A673 (cell line): ENCODE measurements at regions not wholly inside any gene's neighbourhood (a gene's known extent, or its start where the extent isn't known, plus 50 kb on each side); places are given as distances from the start of the nearest gene placed in this dataset.

Source experiments
- BruUV-seq: library from RNA; stranded (reverse); fragments of 400-500 nt; replicated peaks from 2 replicates; lab custom pipeline; 2021; lab: Mats Ljungman, UMichigan
- CTCF ChIA-PET: fragments of 300-600 bp; sonication (Branson Sonifier 250); formaldehyde crosslinking; loops from one replicate; lab custom pipeline; 2022; ENCODE audit warnings: antibody characterized with exemption; lab: Charles Lee
- POLR2A ChIA-PET: fragments of 300-600 bp; sonication (Branson Sonifier 250); formaldehyde crosslinking; loops from one replicate; lab custom pipeline; 2022; ENCODE audit warnings: antibody characterized with exemption; ENCODE audit not compliant: low non-redundant PET; lab: Charles Lee
- DNase-seq: peaks from one replicate; pipeline ENCODE4 v3.0.0-alpha.2; 2015; ENCODE audit warnings: low spot score
- H3K27ac ChIP-seq: fragments of 200-600 bp; sonication (generic); 2 replicates; pipeline ENCODE4 v1.5.1; 2016; ENCODE audit warnings: mixed run types, low read depth, mild to moderate bottlenecking, mixed read lengths, antibody characterized with exemption, low read length; ENCODE audit not compliant: poor library complexity, severe bottlenecking
- H3K27me3 ChIP-seq: fragments of 200-600 bp; sonication (generic); replicated peaks from 2 replicates; pipeline ENCODE4 v1.6.1; 2017; ENCODE audit warnings: mixed run types, low read depth, mild to moderate bottlenecking, mixed read lengths, antibody characterized with exemption, low read length; ENCODE audit not compliant: insufficient read depth, poor library complexity
- H3K36me3 ChIP-seq: fragments of 200-600 bp; sonication (generic); 2 replicates; pipeline ENCODE4 v1.6.1; 2016; ENCODE audit warnings: mixed run types, mild to moderate bottlenecking, mixed read lengths, antibody characterized with exemption, low read length; ENCODE audit not compliant: insufficient read depth, poor library complexity, severe bottlenecking
- H3K4me1 ChIP-seq: fragments of 200-600 bp; sonication (generic); 2 replicates; pipeline ENCODE4 v1.6.1; 2017; ENCODE audit warnings: mixed run types, mild to moderate bottlenecking, mixed read lengths, antibody characterized with exemption, low read length; ENCODE audit not compliant: insufficient read depth, poor library complexity, severe bottlenecking
- H3K4me3 ChIP-seq: fragments of 200-600 bp; sonication (generic); 2 replicates; pipeline ENCODE4 v1.5.1; 2016; ENCODE audit warnings: low read depth, mixed run types, mild to moderate bottlenecking, mixed read lengths, low read length; ENCODE audit not compliant: poor library complexity, severe bottlenecking
- H3K9me3 ChIP-seq: fragments of 200-600 bp; sonication (generic); 2 replicates; pipeline ENCODE4 v1.6.1; 2016; ENCODE audit warnings: mixed run types, low read depth, mild to moderate bottlenecking, mixed read lengths, antibody characterized with exemption, low read length; ENCODE audit not compliant: poor library complexity, severe bottlenecking
- EZH2 ChIP-seq: fragments of 200-600 bp; sonication (generic); IDR thresholded peaks from 2 replicates; pipeline ENCODE4 v1.6.1; 2017; ENCODE audit warnings: borderline replicate concordance, low read depth, mild to moderate bottlenecking, mixed read lengths, antibody characterized with exemption, low read length; ENCODE audit not compliant: poor library complexity, severe bottlenecking
- intact Hi-C: fragments of 100-400 bp; cut with micrococcal nuclease; formaldehyde crosslinking; loops from one replicate; pipeline ENCODE4 v1.10.0; 2022; ENCODE audit not compliant: unreplicated experiment
- TF ChIP-seq, protein P1 (sequence below): fragments of 300-800, 200-600 bp; sonication (generic); conservative IDR thresholded peaks from 2 replicates; pipeline ENCODE4 v1.5.1; 2017; ENCODE audit warnings: low read depth, mild to moderate bottlenecking, antibody characterized with exemption, low read length, moderate library complexity, mixed read lengths

DNA sequence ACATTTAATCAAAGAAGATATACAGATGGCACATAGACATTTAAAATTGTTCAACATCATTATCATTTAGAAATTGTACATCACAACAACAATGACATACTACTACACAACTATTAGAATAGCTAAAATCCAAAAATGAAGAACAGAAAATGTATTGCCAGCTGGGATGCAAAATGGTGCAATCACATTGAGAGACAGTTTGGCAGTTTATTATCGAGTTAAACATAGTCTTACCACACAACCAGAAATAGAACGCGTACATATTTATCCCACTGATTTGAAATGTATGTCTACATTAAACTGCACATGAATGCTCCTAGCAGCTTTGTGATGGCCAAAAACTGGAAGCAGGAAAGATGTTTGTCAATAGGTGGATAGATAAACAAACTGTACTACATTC lies 791.5 kb upstream of the MGAT4C start:
- POLR2A ChIA-PET = no interaction called here
- TF ChIP-seq, protein P1, sequence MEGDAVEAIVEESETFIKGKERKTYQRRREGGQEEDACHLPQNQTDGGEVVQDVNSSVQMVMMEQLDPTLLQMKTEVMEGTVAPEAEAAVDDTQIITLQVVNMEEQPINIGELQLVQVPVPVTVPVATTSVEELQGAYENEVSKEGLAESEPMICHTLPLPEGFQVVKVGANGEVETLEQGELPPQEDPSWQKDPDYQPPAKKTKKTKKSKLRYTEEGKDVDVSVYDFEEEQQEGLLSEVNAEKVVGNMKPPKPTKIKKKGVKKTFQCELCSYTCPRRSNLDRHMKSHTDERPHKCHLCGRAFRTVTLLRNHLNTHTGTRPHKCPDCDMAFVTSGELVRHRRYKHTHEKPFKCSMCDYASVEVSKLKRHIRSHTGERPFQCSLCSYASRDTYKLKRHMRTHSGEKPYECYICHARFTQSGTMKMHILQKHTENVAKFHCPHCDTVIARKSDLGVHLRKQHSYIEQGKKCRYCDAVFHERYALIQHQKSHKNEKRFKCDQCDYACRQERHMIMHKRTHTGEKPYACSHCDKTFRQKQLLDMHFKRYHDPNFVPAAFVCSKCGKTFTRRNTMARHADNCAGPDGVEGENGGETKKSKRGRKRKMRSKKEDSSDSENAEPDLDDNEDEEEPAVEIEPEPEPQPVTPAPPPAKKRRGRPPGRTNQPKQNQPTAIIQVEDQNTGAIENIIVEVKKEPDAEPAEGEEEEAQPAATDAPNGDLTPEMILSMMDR = no peak
- TF ChIP-seq EZH2 = no peak
- BruUV-seq = no TSS peak
- intact Hi-C loops = no loop called here
- no peak for DNase-seq
- no peaks in the 10 kb centered on the region for H3K36me3 ChIP-seq
- no peaks in the 10 kb centered on the region for H3K27me3 ChIP-seq
- no peaks in the 10 kb centered on the region for H3K9me3 ChIP-seq
- H3K27ac ChIP-seq = no peak overlapping the region
- H3K4me1 ChIP-seq = peaks cover 8% of the 10 kb centered on the region
- H3K4me3 ChIP-seq = no peak overlapping the region
- CTCF ChIA-PET = no interaction called here

DNA sequence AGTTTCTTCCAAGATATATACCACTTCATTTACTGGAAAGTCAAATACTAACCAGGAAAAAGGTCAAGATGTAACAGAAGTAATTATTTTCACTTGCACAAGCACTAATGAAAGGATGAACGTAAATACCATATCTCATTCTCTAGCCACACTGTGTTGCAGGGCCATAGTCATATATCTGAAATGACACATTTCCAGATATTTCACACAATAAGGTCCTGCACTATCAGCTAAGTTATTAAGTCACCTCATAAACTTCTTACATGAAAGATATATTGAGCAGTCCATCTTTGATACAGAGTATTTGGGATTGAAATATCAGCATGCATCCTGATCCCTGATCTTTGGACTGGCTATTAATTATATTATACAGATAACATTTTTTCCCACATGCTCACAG lies 783.3 kb upstream of the MGAT4C start:
- Histone ChIP-seq H3K4me1 (peaks cover 5% of the 10 kb centered on the region), H3K27ac (no peak overlapping the region), H3K4me3 (no peak overlapping the region), H3K27me3 (no peaks in the 10 kb centered on the region), H3K36me3 (no peaks in the 10 kb centered on the region), H3K9me3 (no peaks in the 10 kb centered on the region)
- no TSS peak for BruUV-seq
- CTCF ChIA-PET = no interaction called here
- intact Hi-C loops = no loop called here
- no peak for TF ChIP-seq EZH2
- TF ChIP-seq, protein P1 = no peak
- POLR2A ChIA-PET = no interaction called here
- DNase-seq = no peak

DNA sequence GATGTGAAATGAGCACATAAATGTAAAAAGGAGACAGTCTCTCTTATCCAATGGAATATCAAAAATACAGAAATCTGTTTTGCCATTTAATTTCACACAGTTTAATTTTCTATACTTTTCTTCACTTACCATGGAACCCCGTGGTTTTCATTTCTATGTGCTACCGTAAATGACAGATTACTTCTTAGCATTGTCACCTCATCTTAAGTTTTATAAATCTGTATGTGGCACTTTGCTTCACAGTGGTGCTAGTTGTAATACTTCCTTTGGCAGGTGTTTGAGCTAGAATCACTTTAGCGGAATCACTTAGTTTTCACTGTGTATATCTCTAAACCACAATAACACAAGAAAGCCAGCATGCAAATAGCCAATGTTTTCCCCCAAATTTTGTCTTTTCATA lies 781.9 kb upstream of the MGAT4C start:
- intact Hi-C loops = no loop called here
- Histone ChIP-seq H3K36me3 (no peaks in the 10 kb centered on the region), H3K27ac (no peak overlapping the region), H3K27me3 (no peaks in the 10 kb centered on the region), H3K4me3 (no peak overlapping the region), H3K9me3 (no peaks in the 10 kb centered on the region), H3K4me1 (peaks cover 5% of the 10 kb centered on the region)
- CTCF ChIA-PET = no interaction called here
- TF ChIP-seq, protein P1 = no peak
- TF ChIP-seq EZH2 = no peak
- POLR2A ChIA-PET = no interaction called here
- BruUV-seq = no TSS peak
- no peak for DNase-seq
